AG09319 (cell line): ENCODE measurements at regions not wholly inside any gene's neighbourhood (a gene's known extent, or its start where the extent isn't known, plus 50 kb on each side); places are given as distances from the start of the nearest gene placed in this dataset.

ENCODE experiments used
- DNase-seq: peaks from one replicate; pipeline ENCODE4 v3.0.0-alpha.2; 2010; ENCODE audit warnings: low read depth; ENCODE audit errors: extremely low read depth
- TF ChIP-seq, protein P1 (sequence below): IDR thresholded peaks from 2 replicates; pipeline ENCODE4 v1.5.1; 2011; ENCODE audit warnings: low read depth, mild to moderate bottlenecking, inconsistent platforms, low read length, moderate library complexity

DNA sequence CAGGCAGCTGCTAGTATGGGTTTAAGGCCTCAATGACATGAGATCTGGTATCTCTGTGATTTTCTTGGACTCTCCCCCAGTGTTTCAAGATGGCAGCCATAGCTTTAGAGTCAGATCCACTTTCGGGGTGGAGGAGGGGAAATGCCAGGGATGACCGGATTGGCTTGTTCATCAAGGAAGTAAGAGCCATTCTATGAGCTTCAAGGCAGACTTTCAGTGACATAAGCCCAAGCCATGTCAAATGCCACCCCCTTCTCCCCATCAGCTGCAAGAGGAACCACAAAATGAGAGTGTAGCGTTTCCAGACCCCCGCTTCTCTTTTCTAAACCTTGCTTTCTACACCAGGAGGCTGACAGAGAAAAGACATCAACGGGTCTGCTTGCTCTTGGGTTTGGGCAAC is 271.8 kb downstream of the PSAT1 start:
- TF ChIP-seq, protein P1, sequence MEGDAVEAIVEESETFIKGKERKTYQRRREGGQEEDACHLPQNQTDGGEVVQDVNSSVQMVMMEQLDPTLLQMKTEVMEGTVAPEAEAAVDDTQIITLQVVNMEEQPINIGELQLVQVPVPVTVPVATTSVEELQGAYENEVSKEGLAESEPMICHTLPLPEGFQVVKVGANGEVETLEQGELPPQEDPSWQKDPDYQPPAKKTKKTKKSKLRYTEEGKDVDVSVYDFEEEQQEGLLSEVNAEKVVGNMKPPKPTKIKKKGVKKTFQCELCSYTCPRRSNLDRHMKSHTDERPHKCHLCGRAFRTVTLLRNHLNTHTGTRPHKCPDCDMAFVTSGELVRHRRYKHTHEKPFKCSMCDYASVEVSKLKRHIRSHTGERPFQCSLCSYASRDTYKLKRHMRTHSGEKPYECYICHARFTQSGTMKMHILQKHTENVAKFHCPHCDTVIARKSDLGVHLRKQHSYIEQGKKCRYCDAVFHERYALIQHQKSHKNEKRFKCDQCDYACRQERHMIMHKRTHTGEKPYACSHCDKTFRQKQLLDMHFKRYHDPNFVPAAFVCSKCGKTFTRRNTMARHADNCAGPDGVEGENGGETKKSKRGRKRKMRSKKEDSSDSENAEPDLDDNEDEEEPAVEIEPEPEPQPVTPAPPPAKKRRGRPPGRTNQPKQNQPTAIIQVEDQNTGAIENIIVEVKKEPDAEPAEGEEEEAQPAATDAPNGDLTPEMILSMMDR, result no peak
- DNase-seq, result no peak

DNA sequence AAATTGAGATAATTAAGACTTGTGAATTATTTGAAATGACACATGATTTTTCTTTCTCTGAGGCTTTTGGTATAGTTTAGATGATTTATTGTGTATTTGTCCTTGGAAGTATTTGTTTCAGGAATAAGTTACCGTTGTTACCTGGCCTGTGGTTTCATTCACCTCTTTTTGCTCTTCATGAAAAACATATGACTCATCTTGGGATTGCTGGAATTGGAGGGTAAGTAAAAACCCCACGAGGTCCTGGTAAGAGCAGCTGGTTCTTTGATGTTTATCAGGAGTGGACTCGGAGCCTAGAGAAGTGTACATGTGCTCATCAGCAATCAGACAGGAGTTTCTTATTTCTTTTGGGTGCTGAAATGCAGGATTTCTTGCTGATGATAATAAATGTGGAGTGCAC is 275.3 kb downstream of the PSAT1 start:
- TF ChIP-seq, protein P1, result no peak
- no peak for DNase-seq

DNA sequence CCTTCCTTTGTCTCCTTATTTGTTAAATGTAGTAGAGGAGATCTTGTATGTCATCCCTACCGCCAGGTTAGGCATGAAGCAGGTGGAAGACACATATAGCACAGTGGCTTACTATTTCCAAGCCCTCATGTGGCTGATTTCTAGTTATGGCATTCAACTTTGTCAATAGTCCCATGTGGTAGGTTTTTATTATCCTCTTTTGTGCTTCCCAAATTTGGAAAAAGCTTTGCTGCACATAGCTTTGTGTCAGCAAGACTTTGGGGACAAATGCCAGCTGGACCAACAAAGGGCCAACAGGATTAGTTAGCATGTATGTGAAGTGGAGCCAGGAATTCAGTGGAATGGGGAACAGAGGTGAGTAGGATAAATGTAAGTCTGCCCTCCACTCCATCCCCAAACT is 276.3 kb downstream of the PSAT1 start:
- TF ChIP-seq, protein P1, result no peak
- DNase-seq, result no peak

DNA sequence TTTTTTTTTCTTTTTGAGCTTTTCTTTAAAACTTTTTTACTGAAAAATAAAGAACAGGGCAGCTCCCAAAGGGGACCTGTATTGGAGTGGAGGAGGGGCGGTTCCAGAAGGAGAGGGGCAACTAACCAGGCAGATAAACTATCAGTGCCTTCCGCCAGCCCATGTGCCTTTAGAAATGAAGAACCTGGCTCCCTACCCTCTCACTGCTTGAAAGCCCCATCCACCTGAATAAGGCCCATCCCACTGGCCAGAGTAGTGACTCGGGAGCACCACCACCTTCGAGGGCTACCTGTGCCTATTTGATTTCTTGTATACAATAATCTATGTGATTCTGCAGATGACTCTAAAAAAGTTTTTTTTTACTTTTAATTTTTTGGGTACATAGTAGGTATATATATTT is 276.7 kb downstream of the PSAT1 start:
- DNase-seq, result no peak
- TF ChIP-seq, protein P1, result no peak

DNA sequence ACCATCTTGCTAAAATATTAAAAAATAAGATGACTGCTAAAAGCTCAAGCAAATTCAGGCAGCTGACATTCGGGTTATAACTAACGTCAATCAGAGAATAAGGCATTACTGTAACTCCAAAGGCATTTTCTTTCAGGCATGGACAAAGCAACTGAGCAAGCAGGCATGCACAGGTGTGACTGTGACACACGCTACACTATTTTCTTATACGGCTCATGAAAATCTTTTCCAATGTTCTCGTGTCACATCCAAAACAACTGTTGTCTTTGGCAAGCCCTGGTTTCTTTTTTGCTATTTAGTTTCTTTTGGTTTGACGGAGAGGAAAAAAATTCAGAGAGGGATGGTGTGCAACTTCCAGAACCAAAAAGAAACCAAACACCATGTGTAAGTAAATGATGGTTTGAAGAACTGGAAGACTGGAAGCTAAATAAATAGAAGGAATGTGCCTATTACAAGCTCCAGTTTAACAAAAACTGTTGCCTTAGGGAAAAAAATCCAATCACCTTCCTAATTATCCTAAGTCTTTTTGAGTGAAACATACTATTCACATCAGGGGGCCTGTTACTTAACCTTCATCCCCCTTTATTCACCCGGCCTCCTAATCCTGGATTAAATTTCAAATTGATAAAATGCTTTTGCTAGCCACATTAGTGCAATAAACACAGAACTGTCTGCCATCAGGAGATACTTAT is 277.6 kb downstream of the PSAT1 start:
- TF ChIP-seq, protein P1, result no peak
- DNase-seq, result peak; percentile 48

DNA sequence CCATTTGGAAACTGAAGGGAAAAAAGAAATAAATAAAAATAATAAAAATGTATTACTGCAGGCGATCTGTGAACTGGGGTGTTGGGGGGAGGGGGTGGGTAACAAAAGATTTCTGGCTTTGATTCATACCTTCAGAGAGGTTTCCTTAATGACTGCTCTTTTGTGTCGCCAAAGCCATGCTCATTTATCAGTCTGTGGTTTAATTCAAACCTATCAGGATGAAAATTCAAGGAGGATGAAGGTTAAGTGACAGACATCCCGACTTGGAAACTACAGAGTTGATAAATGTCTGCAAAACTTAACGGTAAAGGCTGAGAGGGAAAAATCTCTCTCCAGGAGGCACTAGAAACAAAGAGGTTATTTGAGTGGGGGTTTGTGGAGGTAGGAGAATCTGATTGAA is 278.2 kb downstream of the PSAT1 start:
- TF ChIP-seq, protein P1, result no peak
- no peak for DNase-seq

DNA sequence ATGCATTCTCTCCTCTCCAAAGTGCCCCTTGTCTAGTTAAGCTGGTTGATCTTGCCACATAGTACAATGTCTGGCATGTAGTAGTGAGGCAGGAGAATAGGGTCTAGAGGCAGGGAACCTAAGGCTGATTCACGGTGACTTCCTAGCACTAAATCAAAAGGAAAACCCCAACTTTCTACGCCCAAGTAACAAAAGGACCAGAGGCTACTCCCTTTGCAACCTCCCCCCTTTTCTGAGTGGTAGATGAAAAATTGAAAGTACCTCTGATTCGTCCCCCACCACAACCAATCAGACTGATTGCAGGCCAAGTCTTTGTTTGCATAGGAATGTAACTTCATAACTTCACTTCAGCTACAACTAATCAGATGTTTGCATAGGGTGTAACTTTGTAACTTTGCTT is 278.8 kb downstream of the PSAT1 start:
- TF ChIP-seq, protein P1, result no peak
- no peak for DNase-seq
